Adrenal gland (tissue), 5 donors: ENCODE measurements at regions not wholly inside any gene's neighbourhood (a gene's known extent, or its start where the extent isn't known, plus 50 kb on each side); places are given as distances from the start of the nearest gene placed in this dataset.

Source experiments
- POLR2A ChIP-seq, 2 donors: fragments of 450-650 bp; IDR thresholded peaks; one replicate each; pipeline ENCODE4 v1.6.1; 2017; ENCODE audit warnings: antibody characterized with exemption in 2 of 2, mild to moderate bottlenecking in 2 of 2, moderate library complexity in 1 of 2
- TF ChIP-seq, protein P1 (sequence below), 6 experiments: fragments of 450-650 bp in 4 of 6; fragments of 200-600 bp in 2 of 6; sonication (generic) in 1 of 6; IDR thresholded peaks; 1 replicate in 5 of 6; 2 replicates in 1 of 6; pipeline versions ENCODE4 v1.5.1 to v1.8.0; 2016 to 2021; ENCODE audit warnings: antibody characterized with exemption in 6 of 6, mild to moderate bottlenecking in 2 of 6, moderate library complexity in 1 of 6
- donor health status: DM: no; HTN: no; CAD: no.

DNA sequence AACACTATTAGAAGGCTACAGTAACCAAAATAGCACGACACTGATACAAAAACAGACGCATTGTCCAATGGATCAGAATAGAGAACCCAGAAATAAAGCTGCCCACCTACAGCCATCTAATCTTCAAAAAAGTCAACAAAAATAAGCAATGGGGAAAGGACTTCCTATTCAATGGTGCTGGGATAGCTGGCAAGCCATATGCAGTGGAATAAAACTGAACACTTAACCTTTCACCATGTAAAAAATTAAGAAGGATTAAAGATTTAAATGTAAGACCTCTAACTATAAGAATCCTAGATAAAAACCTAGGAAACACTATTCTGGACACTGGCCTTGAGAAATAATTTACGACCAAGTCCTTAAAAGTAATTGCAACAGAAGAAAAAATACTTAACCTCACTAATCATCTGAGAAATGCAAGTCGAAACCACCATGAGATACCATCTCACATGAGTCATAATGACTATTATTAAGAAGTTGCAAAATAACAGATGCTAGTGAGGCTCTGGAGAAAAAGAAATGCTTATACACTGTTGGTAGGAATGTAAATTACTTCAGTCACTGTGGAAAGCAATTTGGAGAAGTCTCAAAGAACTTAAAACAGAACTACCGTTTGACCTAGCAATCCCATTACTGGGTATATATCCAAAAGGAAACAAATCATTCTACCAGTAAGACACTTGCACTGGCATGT is 203.3 kb upstream of the CDH9 start:
- no peak for TF ChIP-seq POLR2A (IDR thresholded peaks at IDR 0.05)
- TF ChIP-seq, protein P1, sequence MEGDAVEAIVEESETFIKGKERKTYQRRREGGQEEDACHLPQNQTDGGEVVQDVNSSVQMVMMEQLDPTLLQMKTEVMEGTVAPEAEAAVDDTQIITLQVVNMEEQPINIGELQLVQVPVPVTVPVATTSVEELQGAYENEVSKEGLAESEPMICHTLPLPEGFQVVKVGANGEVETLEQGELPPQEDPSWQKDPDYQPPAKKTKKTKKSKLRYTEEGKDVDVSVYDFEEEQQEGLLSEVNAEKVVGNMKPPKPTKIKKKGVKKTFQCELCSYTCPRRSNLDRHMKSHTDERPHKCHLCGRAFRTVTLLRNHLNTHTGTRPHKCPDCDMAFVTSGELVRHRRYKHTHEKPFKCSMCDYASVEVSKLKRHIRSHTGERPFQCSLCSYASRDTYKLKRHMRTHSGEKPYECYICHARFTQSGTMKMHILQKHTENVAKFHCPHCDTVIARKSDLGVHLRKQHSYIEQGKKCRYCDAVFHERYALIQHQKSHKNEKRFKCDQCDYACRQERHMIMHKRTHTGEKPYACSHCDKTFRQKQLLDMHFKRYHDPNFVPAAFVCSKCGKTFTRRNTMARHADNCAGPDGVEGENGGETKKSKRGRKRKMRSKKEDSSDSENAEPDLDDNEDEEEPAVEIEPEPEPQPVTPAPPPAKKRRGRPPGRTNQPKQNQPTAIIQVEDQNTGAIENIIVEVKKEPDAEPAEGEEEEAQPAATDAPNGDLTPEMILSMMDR (IDR thresholded peaks at IDR 0.05) = peak in 3 of 6 experiments; percentile 22 to 42 (median 33)
